NCI-H748 (cell line): ENCODE measurements at regions not wholly inside any gene's neighbourhood (a gene's known extent, or its start where the extent isn't known, plus 50 kb on each side); places are given as distances from the start of the nearest gene placed in this dataset.
A peak's percentile ranks its signal among the peaks of the same experiment; 100 is the strongest.
"Not testable (repeated sequence)": the region's sequence is repeated elsewhere in the genome, so short reads cannot be mapped to it uniquely, and the experiment has no call there.

Experiments used
- DNase-seq: peaks from one replicate; lab custom pipeline; 2025; ENCODE audit not compliant: unreplicated experiment; lab: John Stamatoyannopoulos, UW

- no peak for DNase-seq
Measured at GRCh38 chr6:152811785-152812184, 61.2 kb downstream of the VIP start.

DNA sequence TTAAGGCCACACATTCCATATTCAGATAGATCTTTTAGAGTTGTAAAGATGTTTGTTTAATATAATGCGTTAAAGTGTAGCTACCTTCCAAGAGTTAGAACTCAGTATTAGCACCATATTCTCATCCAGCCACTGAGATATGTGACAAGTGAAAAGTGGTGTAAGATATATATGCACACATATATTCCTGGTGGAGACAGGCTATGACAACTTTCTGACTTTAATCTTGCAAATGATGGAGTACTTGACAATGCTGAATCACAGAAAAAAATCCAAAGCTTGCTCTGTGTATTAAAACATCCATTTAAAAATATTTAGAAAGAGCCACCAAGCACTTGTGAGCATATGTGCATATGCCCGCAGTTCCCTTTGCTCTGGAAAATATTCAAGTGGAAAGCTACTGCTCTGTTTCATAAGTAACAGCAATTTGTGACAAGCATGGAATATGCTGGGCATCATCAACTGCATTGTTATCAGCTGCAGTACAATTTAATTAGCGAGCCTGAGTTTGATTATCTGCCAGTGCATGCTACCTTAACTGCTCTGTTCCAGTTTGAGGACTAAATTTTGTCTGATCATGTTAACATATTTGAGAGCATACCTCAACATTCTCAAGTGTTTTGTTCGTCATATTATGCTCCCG is 64.8 kb downstream of the VIP start:
- DNase-seq, result no peak

DNA sequence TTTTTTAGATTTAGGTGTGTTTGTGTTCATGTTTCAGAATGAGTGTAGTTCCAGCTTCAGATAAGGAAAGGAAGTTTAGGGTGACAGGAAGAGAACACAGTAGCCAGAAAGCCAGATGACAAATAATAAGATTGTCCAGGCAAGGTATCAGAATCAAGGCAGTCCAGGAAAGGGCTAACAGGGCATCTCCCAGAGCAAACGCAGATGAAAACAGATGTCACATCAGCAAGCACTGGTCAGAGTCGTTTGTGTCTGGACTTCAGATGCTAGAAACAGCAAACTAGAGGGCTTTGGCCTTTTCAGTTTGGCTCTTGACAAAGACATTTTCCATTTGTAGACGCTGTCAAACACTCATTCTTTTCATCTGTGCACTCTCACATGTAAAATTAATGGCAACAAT is 65.5 kb downstream of the VIP start:
- no peak for DNase-seq

DNA sequence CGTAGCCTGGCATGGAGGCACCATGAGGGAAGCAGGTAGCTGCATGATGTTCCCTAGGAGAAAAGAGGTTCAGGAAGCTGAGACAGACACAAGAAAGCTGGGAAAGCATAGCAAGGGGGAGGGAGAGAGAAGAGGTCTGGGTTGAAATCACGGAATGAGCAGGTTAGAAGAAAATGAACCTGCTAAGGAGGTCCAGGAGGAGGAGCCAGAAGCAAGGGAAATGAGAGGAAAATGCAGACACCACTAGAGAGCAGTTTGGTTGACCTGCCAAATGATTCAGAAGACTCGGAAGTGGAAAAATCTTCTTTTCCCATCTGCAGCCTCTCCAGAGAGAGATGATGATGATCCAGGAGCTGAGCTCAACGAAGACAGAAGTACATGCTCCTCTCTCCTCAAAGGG is 70.9 kb downstream of the VIP start:
- DNase-seq, result no peak

DNA sequence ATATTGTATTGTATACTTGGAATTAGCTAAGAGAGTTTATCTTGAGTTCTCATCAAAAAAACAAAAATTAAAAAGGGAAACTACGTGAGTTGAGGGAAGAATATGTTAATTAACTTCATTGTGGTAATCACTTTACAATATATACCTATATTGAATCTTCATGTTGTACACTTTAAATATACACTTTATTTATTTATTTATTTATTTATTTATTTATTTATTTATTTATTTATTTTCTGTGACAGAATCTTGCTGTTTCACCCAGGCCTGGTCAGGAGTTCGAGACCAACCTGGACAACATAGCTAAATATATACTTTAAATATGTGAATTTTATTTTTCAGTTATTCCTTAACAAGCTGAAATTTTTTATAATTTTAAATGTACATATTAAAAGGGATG is 74.1 kb downstream of the VIP start:
- no peak for DNase-seq

GRCh38 chr6:152828431-152828830 is 77.8 kb downstream of the VIP start:
- DNase-seq, result no peak

GRCh38 chr6:152834366-152834765 is 83.8 kb downstream of the VIP start:
- DNase-seq, result not testable (repeated sequence)

DNA sequence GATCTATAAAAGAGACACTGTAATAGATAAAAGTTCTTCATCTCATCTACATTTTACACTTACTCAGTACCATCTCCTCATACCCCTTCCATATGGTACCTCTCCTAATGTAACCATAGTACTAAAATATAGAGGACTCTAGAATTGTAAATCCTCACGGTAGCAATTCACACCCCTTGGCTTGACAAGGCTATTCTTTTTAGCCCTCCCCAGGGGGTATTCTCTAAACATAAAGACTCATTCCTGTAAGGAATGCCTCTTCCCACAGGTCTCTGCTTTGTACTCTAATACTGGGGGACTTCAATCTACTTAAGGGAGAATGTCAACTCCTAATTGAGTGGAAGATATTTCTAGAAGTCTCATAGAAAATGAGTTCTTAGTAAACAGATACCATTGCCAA is 85.9 kb downstream of the VIP start:
- no peak for DNase-seq

DNA sequence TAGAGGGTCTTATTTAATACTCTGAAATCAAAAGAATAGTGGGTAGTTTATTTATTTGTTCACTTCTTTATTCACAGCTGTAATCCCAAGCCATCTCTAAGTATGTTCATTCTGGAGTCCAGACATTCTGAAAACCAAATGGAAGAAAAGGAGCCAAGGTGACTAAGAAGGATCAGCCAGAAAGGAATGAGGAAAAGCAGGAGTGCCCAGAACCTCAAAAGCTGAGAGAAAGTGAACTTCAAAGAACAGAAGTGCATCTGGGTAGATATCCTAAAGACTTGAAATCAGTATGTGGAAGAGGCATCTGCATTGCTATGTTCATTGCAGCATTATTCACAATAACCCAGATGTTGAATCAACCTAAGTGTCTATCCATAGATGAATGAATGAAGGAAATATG is 94.8 kb downstream of the VIP start:
- DNase-seq, result no peak

DNA sequence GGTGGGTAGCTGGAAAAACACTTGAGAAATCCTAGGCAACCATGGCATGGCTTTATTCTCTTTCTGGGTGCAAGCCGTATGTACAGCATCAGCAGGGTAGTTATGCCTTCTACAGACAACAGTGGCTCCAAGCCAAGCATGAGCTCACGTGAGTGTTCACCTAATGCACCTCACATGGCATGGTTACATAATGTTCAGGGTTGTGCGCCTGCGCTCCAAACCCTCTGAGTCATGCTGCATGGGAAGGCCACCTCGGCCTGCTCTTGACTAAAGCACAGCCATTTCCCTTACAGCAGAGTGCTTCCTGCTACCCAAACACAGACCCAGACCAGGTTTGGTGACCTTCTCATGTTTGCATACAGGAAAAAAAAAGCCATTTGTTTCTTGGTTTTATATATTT is 96.2 kb downstream of the VIP start:
- DNase-seq, result peak; percentile 34

GRCh38 chr6:152848919-152849318 is 98.3 kb downstream of the VIP start:
- DNase-seq, result no peak

DNA sequence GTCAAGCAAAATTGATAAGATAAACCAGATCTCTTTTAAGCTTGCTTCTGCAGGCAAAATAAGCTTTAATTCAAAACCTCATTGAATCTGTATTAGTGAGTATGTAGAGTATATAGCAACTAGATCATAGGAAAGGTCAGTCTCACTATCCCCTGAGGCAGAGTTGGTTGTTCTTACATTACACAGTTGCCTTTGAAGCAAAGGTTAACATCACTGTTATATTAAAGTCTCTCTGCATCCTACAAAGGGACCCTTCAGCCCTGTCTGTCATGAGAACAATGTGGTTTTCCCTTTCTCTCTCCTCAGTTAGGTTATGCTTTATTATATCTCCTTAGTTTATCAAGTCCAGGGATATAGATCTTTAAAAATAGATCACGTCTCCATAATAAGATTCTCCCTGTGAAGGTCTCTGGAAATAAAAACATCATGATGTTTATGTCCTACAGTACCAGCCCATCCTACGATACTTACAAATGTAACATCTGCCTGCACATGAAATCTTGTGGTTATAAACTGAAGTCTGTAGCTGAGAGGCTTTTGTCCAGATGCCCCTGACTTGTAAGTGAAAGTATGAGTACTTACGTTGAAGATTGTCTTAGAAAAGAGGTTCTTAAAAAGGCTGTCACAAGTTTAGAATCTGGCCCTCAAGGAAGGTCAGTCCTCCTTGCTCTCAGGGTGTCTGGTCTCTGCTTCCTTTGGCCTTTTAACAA is 103.6 kb downstream of the VIP start:
- no peak for DNase-seq

DNA sequence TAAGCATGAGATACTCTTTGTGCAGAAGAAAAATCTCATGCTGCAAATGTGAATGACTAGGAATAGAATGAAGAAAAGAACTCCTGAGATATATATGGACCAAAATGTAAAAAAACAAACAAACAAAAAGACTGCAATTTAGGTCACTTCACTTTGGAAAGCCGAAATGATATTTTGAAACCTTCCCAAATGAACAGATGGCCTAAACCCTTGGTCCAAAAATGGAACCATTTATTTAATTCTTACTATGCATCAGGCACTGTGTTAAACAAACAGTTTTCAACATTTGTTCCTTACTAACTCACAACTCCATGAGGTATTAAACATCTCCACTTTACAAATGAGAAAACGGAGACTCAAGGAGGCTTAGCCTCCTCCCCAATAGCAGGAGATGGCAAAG is 107.5 kb downstream of the VIP start:
- DNase-seq, result no peak

DNA sequence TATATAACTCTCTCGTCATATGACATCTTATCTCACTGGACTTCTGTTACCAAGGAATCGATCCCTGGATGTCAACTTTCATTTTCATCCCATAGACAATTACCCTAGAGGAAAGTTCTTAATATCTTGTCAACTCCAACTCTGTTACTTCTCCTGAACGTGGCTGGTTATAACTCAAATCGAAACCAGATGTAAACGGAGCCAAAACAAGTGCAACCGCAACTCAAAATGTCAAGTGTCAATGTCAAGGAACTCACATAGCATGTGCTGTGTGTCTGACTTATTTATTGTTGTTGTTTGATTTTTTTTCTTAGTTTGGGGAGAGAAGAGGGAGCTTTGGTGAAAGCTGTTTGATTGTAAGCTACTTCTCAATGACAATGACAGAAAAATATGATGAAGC is 108.6 kb downstream of the VIP start:
- DNase-seq, result no peak

DNA sequence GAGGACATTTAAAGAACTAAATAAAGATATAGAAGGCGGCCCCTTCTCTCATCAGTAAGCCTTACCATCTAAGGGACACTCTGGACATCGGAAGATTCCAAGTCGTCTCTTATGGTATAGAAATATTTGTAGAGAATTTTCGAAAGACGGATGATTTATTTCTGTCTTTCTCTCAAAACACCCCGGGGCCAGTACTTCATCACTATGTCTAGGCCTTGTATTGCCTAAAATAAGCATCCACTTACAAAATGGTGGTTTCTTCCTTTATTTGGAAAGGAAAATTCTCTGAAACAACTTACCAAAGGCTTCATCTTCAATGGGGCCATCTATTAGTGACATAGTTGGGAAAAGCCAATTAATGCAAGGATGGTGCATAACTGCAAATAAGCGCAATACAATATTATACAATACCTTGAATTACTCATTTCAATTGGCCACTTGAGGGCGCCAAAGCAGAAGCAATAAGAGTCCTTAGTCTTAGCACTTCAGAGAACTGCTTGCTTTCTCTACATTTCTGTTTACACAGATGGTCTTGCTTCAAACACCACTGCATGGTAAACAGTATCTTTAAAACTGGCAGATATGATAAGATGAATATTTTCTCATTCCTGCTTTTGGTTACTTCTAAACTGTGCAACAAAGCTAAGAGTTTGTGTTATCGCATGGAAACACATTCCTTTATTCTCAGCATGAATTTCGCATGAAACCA is 113.2 kb downstream of the VIP start:
- DNase-seq, result peak; percentile 76

GRCh38 chr6:152874267-152874666 is 108.6 kb downstream of the FBXO5 start:
- no peak for DNase-seq

DNA sequence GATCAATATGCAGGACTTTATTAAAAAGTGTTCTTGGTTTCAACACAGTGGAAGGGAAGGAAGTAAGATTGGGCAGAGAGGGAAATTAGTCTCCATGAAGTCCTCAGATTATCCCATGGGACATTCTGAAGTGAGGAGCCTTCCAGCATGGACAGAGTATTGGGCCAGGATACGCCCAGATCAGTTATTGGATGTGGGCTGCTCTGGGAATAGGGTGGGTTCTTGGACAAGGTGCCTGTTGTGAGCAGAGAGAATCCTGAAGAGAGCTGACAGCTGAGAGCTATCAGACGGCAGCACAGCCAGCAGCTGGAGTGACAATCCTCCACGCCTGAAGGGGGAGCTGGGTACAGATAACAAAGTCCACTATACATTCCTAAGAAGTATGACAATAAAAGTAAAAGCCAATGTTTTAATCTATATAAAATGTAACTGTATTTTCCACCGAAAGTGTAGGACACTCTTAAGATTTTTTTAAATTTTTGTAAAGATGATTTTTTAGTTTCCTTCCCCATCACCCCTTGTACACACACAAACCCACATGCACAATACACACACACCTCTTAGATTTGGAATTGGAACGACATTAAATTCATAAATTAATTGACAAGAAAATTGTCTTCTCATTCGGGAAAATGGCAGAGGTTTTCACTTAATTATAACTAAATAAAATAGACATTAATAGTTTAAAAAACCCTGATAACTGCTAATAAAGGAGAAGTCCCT is 107.8 kb downstream of the FBXO5 start:
- DNase-seq, result no peak

DNA sequence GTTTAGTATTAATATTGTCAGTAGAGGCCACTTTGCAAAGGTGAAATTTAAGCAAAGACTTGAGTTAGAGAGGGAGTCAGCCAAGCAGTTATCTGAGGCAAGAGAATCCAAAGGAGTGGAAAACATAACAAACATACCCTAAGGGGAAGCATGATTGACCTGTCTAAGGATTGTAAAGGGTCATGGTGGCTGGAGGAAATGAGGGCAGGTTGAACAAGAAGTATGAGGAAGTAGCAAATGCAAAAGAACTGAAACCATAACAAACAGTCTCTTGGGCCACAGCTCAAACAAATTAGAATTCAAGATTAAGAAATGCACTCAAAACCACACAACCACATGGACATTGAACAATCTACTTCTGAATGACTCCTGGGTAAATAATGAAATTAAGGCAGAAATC is 103.2 kb downstream of the FBXO5 start:
- DNase-seq, result no peak

GRCh38 chr6:152893187-152893586 is 89.7 kb downstream of the FBXO5 start:
- DNase-seq, result no peak

DNA sequence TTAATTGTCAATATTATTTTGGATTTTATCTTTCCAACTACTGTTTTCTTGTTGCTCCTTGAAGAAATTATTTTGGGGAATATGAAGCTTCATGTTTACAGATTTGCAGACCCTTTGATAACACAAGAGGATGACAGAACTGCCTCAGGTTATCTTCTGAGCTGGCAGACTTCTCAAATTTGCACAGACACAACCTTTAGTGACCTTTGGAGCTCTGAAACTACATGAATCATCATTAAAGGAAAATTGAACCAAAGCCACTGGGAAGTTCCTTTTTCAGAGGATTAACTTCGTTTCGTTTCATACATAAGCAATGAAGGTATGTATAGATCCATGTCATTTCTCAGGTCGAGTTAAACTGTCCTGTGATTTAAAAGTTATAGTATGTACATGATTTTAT is 85.9 kb downstream of the FBXO5 start:
- no peak for DNase-seq

DNA sequence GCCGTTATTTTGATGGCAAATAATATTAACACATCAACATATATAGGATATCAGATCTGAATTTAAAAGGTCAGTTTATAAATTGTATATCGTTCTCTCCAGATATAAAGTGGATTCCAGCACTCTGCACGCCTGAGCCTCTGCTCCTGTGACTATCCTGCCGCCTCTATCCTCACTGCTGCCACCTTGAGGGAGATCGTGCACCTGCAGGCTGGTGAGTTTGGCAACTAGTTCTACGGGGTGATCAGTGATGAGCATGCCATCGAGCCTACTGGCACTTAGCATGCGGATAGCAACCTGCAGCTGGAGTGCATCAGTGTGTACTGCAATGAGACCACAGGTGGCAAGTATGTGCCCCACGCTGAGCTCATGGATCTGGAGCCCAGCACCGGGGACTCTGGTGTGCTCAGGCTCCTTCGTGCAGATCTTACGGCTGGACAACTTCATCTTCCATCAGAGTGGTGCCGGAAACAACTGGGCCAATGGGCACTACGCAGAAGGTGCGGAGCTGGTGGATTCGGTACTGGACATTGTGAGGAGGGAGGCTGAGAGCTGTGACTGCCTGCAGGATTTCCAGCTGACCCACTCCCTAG is 84.9 kb downstream of the FBXO5 start:
- peak; percentile 38 for DNase-seq
